HepG2 (cell line): ENCODE measurements at regions not wholly inside any gene's neighbourhood (a gene's known extent, or its start where the extent isn't known, plus 50 kb on each side); places are given as distances from the start of the nearest gene placed in this dataset.

ENCODE experiments used
- ATAC-seq: fragments of 200-7000 bp; cut with Tn5 transposase; 3 replicates; pipeline ENCODE4 v1.9.1; 2020; ENCODE audit warnings: mild to moderate bottlenecking, moderate library complexity
- BruUV-seq: library from RNA; stranded (reverse); fragments of 400-500 nt; replicated peaks from 2 replicates; lab custom pipeline; 2021; lab: Mats Ljungman, UMichigan
- CTCF ChIA-PET: fragments of 300-600 bp; formaldehyde crosslinking; extraction: SDS; loops from one replicate; lab custom pipeline; 2021; ENCODE audit warnings: low total read pairs, inconsistent platforms, low intra/inter-chr PET ratio; lab: Yijun Ruan, JAX
- POLR2A ChIA-PET: fragments of 350-600 bp; sonication (Branson Sonifier 250); formaldehyde crosslinking; loops from one replicate; lab custom pipeline; 2020; ENCODE audit warnings: antibody characterized with exemption, inconsistent platforms; lab: Yijun Ruan, JAX
- DNase-seq: peaks from one replicate; pipeline ENCODE4 v3.0.0-alpha.2; 2015; ENCODE audit warnings: low spot score
- FAIRE-seq: peaks from 3 replicates; lab custom pipeline; 2011; peaks lifted over from hg19 to GRCh38; lab: Jason Lieb, UNC
- H2AFZ ChIP-seq: one replicate; pipeline ENCODE4 v1.6.1; 2011; ENCODE audit warnings: low read length, inconsistent platforms
- H3K27ac ChIP-seq: fragments of 300-600 bp; 3 replicates; pipeline ENCODE4 v1.8.0; 2011; ENCODE audit warnings: mixed run types, mild to moderate bottlenecking, mixed read lengths, low read length, inconsistent platforms; ENCODE audit not compliant: insufficient read depth; ENCODE audit errors: extremely low read length
- H3K27me3 ChIP-seq, 2 experiments: fragments of 200-600 bp in 1 of 2; 2 replicates in 1 of 2; 3 replicates in 1 of 2; pipeline versions ENCODE4 v1.6.0 to v1.8.0; 2011; ENCODE audit warnings: low read length in 2 of 2, mild to moderate bottlenecking in 2 of 2, moderate library complexity in 2 of 2, inconsistent platforms in 1 of 2; ENCODE audit not compliant: insufficient read depth in 2 of 2, control insufficient read depth in 1 of 2
- H3K36me3 ChIP-seq, 2 experiments: fragments of 200-600 bp in 1 of 2; replicated peaks in 1 of 2; 2 replicates in 1 of 2; 3 replicates in 1 of 2; pipeline versions ENCODE4 v1.5.1 to v1.8.0; 2011; ENCODE audit warnings: low read length in 2 of 2, inconsistent platforms in 1 of 2; ENCODE audit not compliant: insufficient read depth in 2 of 2, control insufficient read depth in 1 of 2
- H3K4me1 ChIP-seq: 2 replicates; pipeline ENCODE4 v1.5.1; 2012; ENCODE audit warnings: low read length, inconsistent platforms; ENCODE audit not compliant: insufficient read depth
- H3K4me2 ChIP-seq: 2 replicates; pipeline ENCODE4 v1.6.0; 2011; ENCODE audit warnings: low read depth, low read length, inconsistent platforms
- H3K4me3 ChIP-seq, 3 experiments: fragments of 200-600 bp in 1 of 3; sonication (generic), shearing (Covaris generic) in 1 of 3; replicated peaks in 1 of 3; 2 replicates each; pipeline ENCODE4 v1.5.1; 2011 to 2016; ENCODE audit warnings: low read length in 3 of 3, inconsistent platforms in 2 of 3, low read depth in 2 of 3, mild to moderate bottlenecking in 2 of 3, control low read depth in 1 of 3, mixed read lengths in 1 of 3; ENCODE audit not compliant: insufficient read depth in 1 of 3
- H3K79me2 ChIP-seq: one replicate; pipeline ENCODE4 v1.6.1; 2011; ENCODE audit warnings: low read length, inconsistent platforms; ENCODE audit not compliant: insufficient read depth
- H3K9ac ChIP-seq: 2 replicates; pipeline ENCODE4 v1.6.0; 2011; ENCODE audit warnings: mild to moderate bottlenecking, low read depth, low read length, inconsistent platforms; ENCODE audit not compliant: insufficient read depth
- H3K9me3 ChIP-seq: 2 replicates; pipeline ENCODE4 v1.5.1; 2012; ENCODE audit warnings: mild to moderate bottlenecking, low read length
- H4K20me1 ChIP-seq: 2 replicates; pipeline ENCODE4 v1.6.0; 2011; ENCODE audit warnings: inconsistent platforms, mild to moderate bottlenecking, low read length, moderate library complexity; ENCODE audit not compliant: insufficient read depth
- CCDC6 ChIP-seq: sonication (generic); formaldehyde crosslinking; IDR thresholded peaks from 2 replicates; pipeline ENCODE4 v1.8.1; 2022; ENCODE audit warnings: mild to moderate bottlenecking, missing genetic modification reagents, moderate library complexity
- GABPA ChIP-seq, 2 experiments: IDR thresholded peaks; 2 replicates each; pipeline ENCODE4 v1.6.1; 2011 to 2016; ENCODE audit warnings: low read depth in 2 of 2, low read length in 1 of 2, missing biosample characterization in 1 of 2, missing genetic modification characterization in 1 of 2
- MEIS2 ChIP-seq: sonication (generic); formaldehyde crosslinking; IDR thresholded peaks from 2 replicates; pipeline ENCODE4 v1.9.0; 2021; ENCODE audit warnings: mild to moderate bottlenecking, missing genetic modification reagents
- ZNF124 ChIP-seq: sonication (generic); formaldehyde crosslinking; IDR thresholded peaks from 2 replicates; pipeline ENCODE4 v1.4.0; 2020; ENCODE audit warnings: missing genetic modification reagents
- WGBS: methylation state at CpG from one replicate; pipeline ENCODE4 v1.1.6; 2017; ENCODE audit warnings: low lambda C conversion rate; 5-methylcytosine and 5-hydroxymethylcytosine counted together
- in situ Hi-C: cut with HindIII; loops from 2 replicates; pipeline ENCODE4 v1.10.0; 2017; ENCODE audit warnings: low pct_unique_long_range_greater_than_20kb; ENCODE audit not compliant: extremely low pct_ligation_motif_present
- intact Hi-C: fragments of 100-400 bp; cut with micrococcal nuclease; formaldehyde crosslinking; loops from one replicate; pipeline ENCODE4 v1.10.0; 2022; ENCODE audit not compliant: unreplicated experiment
- TF ChIP-seq, protein P1 (sequence below): sonication (generic); formaldehyde crosslinking; IDR thresholded peaks from 2 replicates; pipeline ENCODE4 v1.5.1; 2020; ENCODE audit warnings: mild to moderate bottlenecking, missing genetic modification reagents, borderline replicate concordance
- TF ChIP-seq, protein P2 (sequence below): IDR thresholded peaks from 2 replicates; pipeline ENCODE4 v1.6.1; 2012; ENCODE audit warnings: low read length, improper control_type of control experiment
- TF ChIP-seq, protein P3 (sequence below): sonication (generic); formaldehyde crosslinking; IDR thresholded peaks from 2 replicates; pipeline ENCODE4 v1.8.1; 2023; ENCODE audit warnings: mild to moderate bottlenecking, missing genetic modification reagents, borderline replicate concordance
- TF ChIP-seq, protein P4 (sequence below): sonication (generic); formaldehyde crosslinking; IDR thresholded peaks from 2 replicates; pipeline ENCODE4 v1.5.0; 2020; ENCODE audit warnings: mild to moderate bottlenecking, low read depth, missing genetic modification reagents, borderline replicate concordance
- TF ChIP-seq, protein P5 (sequence below): sonication (generic); formaldehyde crosslinking; IDR thresholded peaks from 2 replicates; pipeline ENCODE4 v1.5.0; 2020; ENCODE audit warnings: mild to moderate bottlenecking, missing genetic modification reagents, borderline replicate concordance
- TF ChIP-seq, protein P6 (sequence below): sonication (generic); formaldehyde crosslinking; IDR thresholded peaks from 2 replicates; pipeline ENCODE4 v1.5.0; 2020; ENCODE audit warnings: missing genetic modification reagents

DNA sequence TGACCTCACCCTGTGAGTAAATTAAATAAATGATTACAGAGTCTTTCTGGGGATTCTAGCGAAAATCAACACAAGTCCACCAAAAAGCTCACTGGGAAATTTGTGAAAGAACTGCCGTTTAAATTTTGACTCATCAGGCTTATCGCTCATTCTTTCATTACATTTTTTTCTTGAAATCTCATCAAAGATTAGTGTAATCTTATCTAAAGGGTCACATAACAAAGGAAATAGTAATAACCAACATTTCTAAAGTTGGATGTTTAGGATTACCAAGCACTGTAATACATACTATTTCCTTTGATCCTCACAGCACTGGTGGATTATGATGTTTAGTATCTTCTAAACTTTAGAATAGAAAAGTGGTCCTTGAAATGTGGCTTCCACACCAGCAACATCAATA is 111.1 kb upstream of the CBLB start:
- POLR2A ChIA-PET = no interaction called here
- no peak for FAIRE-seq

More for the DNA sequence above, 111.1 kb upstream of the CBLB start:
- no TSS peak for BruUV-seq
- intact Hi-C loops = no loop called here
- Histone ChIP-seq H2AFZ (no peak overlapping the region), H3K27ac (no peak overlapping the region), H3K9me3 (peaks cover 7% of the 10 kb centered on the region), H3K4me1 (no peaks in the 10 kb centered on the region), H3K27me3 (no peaks in the 10 kb centered on the region), H4K20me1 (no peaks in the 10 kb centered on the region), H3K4me3 (no peak overlapping the region), H3K36me3 (no peaks in the 10 kb centered on the region), H3K4me2 (no peak overlapping the region), H3K79me2 (no peaks in the 10 kb centered on the region), H3K9ac (no peak overlapping the region)
- DNase-seq (no peak), ATAC-seq (no peak)
- TF ChIP-seq CCDC6 (no peak), MEIS2 (no peak), ZNF124 (no peak), GABPA (IDR thresholded peaks at IDR 0.05; ENCODE audit: low read depth, low read length) (no peak), GABPA (CRISPR knock-in tag; IDR thresholded peaks at IDR 0.05; ENCODE audit: low read depth) (no peak)
- TF ChIP-seq, protein P1, sequence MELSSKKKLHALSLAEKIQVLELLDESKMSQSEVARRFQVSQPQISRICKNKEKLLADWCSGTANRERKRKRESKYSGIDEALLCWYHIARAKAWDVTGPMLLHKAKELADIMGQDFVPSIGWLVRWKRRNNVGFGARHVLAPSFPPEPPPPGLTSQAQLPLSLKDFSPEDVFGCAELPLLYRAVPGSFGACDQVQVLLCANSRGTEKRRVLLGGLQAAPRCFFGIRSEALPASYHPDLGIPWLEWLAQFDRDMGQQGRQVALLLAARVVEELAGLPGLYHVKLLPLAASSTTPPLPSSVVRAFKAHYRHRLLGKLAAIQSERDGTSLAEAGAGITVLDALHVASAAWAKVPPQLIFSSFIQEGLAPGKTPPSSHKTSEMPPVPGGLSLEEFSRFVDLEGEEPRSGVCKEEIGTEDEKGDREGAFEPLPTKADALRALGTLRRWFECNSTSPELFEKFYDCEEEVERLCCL (CRISPR knock-in tag) = no peak
- TF ChIP-seq, protein P2, sequence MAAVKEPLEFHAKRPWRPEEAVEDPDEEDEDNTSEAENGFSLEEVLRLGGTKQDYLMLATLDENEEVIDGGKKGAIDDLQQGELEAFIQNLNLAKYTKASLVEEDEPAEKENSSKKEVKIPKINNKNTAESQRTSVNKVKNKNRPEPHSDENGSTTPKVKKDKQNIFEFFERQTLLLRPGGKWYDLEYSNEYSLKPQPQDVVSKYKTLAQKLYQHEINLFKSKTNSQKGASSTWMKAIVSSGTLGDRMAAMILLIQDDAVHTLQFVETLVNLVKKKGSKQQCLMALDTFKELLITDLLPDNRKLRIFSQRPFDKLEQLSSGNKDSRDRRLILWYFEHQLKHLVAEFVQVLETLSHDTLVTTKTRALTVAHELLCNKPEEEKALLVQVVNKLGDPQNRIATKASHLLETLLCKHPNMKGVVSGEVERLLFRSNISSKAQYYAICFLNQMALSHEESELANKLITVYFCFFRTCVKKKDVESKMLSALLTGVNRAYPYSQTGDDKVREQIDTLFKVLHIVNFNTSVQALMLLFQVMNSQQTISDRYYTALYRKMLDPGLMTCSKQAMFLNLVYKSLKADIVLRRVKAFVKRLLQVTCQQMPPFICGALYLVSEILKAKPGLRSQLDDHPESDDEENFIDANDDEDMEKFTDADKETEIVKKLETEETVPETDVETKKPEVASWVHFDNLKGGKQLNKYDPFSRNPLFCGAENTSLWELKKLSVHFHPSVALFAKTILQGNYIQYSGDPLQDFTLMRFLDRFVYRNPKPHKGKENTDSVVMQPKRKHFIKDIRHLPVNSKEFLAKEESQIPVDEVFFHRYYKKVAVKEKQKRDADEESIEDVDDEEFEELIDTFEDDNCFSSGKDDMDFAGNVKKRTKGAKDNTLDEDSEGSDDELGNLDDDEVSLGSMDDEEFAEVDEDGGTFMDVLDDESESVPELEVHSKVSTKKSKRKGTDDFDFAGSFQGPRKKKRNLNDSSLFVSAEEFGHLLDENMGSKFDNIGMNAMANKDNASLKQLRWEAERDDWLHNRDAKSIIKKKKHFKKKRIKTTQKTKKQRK = no peak
- TF ChIP-seq, protein P3, sequence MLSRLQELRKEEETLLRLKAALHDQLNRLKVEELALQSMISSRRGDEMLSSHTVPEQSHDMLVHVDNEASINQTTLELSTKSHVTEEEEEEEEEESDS = no peak
- TF ChIP-seq, protein P4, sequence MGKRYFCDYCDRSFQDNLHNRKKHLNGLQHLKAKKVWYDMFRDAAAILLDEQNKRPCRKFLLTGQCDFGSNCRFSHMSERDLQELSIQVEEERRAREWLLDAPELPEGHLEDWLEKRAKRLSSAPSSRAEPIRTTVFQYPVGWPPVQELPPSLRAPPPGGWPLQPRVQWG (CRISPR knock-in tag) = no peak
- TF ChIP-seq, protein P5, sequence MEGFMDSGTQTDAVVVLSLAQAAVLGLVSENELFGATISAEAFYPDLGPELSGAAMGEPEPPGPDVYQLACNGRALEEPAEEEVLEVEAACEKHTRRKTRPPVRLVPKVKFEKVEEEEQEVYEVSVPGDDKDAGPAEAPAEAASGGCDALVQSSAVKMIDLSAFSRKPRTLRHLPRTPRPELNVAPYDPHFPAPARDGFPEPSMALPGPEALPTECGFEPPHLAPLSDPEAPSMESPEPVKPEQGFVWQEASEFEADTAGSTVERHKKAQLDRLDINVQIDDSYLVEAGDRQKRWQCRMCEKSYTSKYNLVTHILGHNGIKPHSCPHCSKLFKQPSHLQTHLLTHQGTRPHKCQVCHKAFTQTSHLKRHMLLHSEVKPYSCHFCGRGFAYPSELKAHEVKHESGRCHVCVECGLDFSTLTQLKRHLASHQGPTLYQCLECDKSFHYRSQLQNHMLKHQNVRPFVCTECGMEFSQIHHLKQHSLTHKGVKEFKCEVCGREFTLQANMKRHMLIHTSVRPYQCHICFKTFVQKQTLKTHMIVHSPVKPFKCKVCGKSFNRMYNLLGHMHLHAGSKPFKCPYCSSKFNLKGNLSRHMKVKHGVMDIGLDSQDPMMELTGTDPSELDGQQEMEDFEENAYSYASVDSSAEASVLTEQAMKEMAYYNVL (CRISPR knock-in tag) = no peak
- TF ChIP-seq, protein P6, sequence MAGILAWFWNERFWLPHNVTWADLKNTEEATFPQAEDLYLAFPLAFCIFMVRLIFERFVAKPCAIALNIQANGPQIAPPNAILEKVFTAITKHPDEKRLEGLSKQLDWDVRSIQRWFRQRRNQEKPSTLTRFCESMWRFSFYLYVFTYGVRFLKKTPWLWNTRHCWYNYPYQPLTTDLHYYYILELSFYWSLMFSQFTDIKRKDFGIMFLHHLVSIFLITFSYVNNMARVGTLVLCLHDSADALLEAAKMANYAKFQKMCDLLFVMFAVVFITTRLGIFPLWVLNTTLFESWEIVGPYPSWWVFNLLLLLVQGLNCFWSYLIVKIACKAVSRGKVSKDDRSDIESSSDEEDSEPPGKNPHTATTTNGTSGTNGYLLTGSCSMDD = no peak
- WGBS = 18% methylated on average over 3 of the region's 3 CpGs
- in situ Hi-C loops = no loop called here
- CTCF ChIA-PET = no interaction called here
